ENCODE measurements at regions not wholly inside any gene's neighbourhood (a gene's known extent, or its start where the extent isn't known, plus 50 kb on each side); places are given as distances from the start of the nearest gene placed in this dataset.
A peak's percentile ranks its signal among the peaks of the same experiment; 100 is the strongest.

GRCh38 chr12:88994971-88995370 lies 357.3 kb downstream of the DUSP6 start:
- TF ChIP-seq EP300 (IDR thresholded peaks at IDR 0.05), result no peak
- no peak for TF ChIP-seq CTCF (IDR thresholded peaks at IDR 0.05)
- no peak for TF ChIP-seq POLR2A (IDR thresholded peaks at IDR 0.05)
- no peak for DNase-seq
- no peak overlapping the region for H3K4me3 ChIP-seq
- H3K9me3 ChIP-seq, result no peaks in the 10 kb centered on the region
- intact Hi-C loops (cut with DNase I), result no loop called here
- WGBS, 3 donors, result 19 to 29% (median 19%) methylated on average over 1 of the region's 1 CpG
- H3K36me3 ChIP-seq, result no peaks in the 10 kb centered on the region
- no peaks in the 10 kb centered on the region for H3K4me1 ChIP-seq (ENCODE audit: insufficient read depth)
- no peak overlapping the region for H3K27ac ChIP-seq
- peaks cover 3% of the 10 kb centered on the region for H3K27me3 ChIP-seq

GRCh38 chr12:88994537-88994936 lies 357.8 kb downstream of the DUSP6 start:
- H3K4me1 ChIP-seq (ENCODE audit: insufficient read depth), result no peaks in the 10 kb centered on the region
- no peak for TF ChIP-seq POLR2A (IDR thresholded peaks at IDR 0.05)
- TF ChIP-seq CTCF (IDR thresholded peaks at IDR 0.05), result no peak
- no peak for TF ChIP-seq EP300 (IDR thresholded peaks at IDR 0.05)
- H3K9me3 ChIP-seq, result no peaks in the 10 kb centered on the region
- peaks cover 3% of the 10 kb centered on the region for H3K27me3 ChIP-seq
- no peaks in the 10 kb centered on the region for H3K36me3 ChIP-seq
- 39 to 72% (median 54%) methylated on average over 2 of the region's 2 CpGs for WGBS, 3 donors
- no peak for DNase-seq
- no peak overlapping the region for H3K27ac ChIP-seq
- intact Hi-C loops (cut with DNase I), result no loop called here
- no peak overlapping the region for H3K4me3 ChIP-seq

- intact Hi-C loops (cut with DNase I), result no loop called here
- Histone ChIP-seq H3K4me1 (ENCODE audit: insufficient read depth) (no peaks in the 10 kb centered on the region), H3K9me3 (no peaks in the 10 kb centered on the region), H3K36me3 (no peaks in the 10 kb centered on the region), H3K27me3 (peaks cover 3% of the 10 kb centered on the region), H3K27ac (no peak overlapping the region), H3K4me3 (no peak overlapping the region)
- 4 to 9% (median 7%) methylated on average over 3 of the region's 3 CpGs for WGBS, 3 donors
- peak in 2 of 3 donors; percentile 31 to 35 for TF ChIP-seq CTCF (IDR thresholded peaks at IDR 0.05)
- no peak for TF ChIP-seq POLR2A (IDR thresholded peaks at IDR 0.05)
- no peak for DNase-seq
These were observed 358.6 kb downstream of the DUSP6 start for GRCh38 chr12:88993651-88994050.

- 5 to 16% (median 13%) methylated on average over 5 of the region's 5 CpGs for WGBS, 3 donors
- intact Hi-C loops (cut with DNase I), result no loop called here
- no peak overlapping the region for H3K4me3 ChIP-seq
- DNase-seq, result no peak
- H3K27me3 ChIP-seq, result no peaks in the 10 kb centered on the region
- H3K36me3 ChIP-seq, result no peaks in the 10 kb centered on the region
- no peaks in the 10 kb centered on the region for H3K9me3 ChIP-seq
- no peaks in the 10 kb centered on the region for H3K4me1 ChIP-seq (ENCODE audit: insufficient read depth)
- H3K27ac ChIP-seq, result no peak overlapping the region
- TF ChIP-seq POLR2A (IDR thresholded peaks at IDR 0.05), result no peak
- no peak for TF ChIP-seq EP300 (IDR thresholded peaks at IDR 0.05)
- no peak for TF ChIP-seq CTCF (IDR thresholded peaks at IDR 0.05)
These were observed 366.2 kb downstream of the DUSP6 start for GRCh38 chr12:88986056-88986455.

GRCh38 chr12:88985631-88986030 lies 366.7 kb downstream of the DUSP6 start:
- DNase-seq, result no peak
- H3K9me3 ChIP-seq, result no peaks in the 10 kb centered on the region
- H3K4me3 ChIP-seq, result no peak overlapping the region
- H3K27ac ChIP-seq, result no peak overlapping the region
- intact Hi-C loops (cut with DNase I), result no loop called here
- no peaks in the 10 kb centered on the region for H3K27me3 ChIP-seq
- 68 to 85% (median 80%) methylated on average over 3 of the region's 3 CpGs for WGBS, 3 donors
- TF ChIP-seq CTCF (IDR thresholded peaks at IDR 0.05) (no peak), EP300 (IDR thresholded peaks at IDR 0.05) (no peak), POLR2A (IDR thresholded peaks at IDR 0.05) (no peak)
- no peaks in the 10 kb centered on the region for H3K36me3 ChIP-seq
- no peaks in the 10 kb centered on the region for H3K4me1 ChIP-seq (ENCODE audit: insufficient read depth)

Data from ovary (tissue), 7 donors.